NCI-H345 treated with DMSO at 0.1 percent for 48 hours (cell line): ENCODE measurements at regions not wholly inside any gene's neighbourhood (a gene's known extent, or its start where the extent isn't known, plus 50 kb on each side); places are given as distances from the start of the nearest gene placed in this dataset.

Experiments used
- DNase-seq: peaks from one replicate; lab custom pipeline; 2025; ENCODE audit not compliant: unreplicated experiment; lab: John Stamatoyannopoulos, UW

DNA sequence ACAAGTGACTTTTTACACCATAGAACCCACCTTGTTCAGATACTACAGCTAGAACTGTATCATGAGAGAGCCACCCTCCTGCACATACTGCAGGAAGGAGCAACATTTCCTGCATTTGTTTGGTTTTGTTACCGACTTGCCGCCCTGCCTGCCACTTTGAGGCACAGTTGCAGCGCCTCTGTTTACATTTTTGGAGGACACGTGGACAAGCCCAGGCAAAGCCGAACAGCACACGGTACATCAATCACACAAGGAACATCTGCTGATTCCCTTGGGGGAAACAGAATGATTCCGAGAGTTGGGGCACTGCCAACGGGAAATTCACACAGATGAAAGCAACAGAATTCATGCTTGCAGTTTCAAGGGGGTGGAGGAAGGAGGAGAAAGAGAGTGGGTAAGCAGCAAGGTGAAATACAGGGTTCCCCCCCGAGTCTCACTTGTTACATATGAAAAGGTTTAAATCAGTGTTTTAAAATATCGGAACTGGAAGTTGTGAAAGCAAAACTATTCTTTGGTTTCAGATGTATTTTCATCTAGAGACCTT, 110.7 kb downstream of the BTG1 start:
- peak; percentile 96 for DNase-seq

- no peak for DNase-seq
Observed at GRCh38 chr12:92034083-92034482, 111.6 kb downstream of the BTG1 start.

- DNase-seq, result no peak
Observed at GRCh38 chr12:92032965-92033364, 112.7 kb downstream of the BTG1 start.

DNA sequence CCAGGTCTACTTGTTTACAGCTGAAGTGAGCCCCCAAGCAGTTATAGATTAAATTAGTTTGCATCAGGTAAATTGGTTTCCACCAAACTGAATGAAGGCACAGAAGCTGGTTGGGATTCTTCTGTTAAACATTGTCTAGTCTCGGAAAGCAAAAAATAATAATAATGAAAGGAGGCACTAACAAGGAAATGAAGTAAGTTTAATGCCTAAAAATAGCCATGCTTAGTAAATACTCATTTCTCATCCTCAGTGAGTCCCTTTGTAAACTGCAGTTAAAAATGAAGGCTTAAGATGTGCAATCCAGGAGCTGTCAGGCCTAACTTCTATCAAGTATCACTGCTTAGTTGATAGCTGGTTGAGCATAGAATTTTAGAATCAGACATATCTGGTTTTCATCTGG, 113.5 kb downstream of the BTG1 start:
- no peak for DNase-seq

DNA sequence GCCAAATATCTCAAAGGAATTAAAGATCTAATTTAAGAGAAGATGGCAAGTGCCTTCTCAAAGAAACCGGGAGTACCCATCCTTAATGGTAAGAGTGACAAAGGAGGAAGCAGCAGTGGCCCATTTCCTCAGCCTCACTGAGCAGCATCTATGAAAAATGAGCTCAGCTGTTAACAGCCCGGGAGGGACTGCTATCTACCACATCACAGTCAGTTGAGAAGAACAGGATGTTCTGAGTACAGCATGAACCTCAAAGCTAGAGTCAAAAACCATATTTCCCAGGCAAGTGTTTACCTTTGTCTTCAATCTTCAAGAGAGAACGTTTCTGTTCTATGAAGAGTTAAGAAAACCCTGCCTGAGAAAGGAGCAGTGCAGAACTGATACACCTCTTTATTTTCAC, 115.0 kb downstream of the BTG1 start:
- DNase-seq, result no peak

DNA sequence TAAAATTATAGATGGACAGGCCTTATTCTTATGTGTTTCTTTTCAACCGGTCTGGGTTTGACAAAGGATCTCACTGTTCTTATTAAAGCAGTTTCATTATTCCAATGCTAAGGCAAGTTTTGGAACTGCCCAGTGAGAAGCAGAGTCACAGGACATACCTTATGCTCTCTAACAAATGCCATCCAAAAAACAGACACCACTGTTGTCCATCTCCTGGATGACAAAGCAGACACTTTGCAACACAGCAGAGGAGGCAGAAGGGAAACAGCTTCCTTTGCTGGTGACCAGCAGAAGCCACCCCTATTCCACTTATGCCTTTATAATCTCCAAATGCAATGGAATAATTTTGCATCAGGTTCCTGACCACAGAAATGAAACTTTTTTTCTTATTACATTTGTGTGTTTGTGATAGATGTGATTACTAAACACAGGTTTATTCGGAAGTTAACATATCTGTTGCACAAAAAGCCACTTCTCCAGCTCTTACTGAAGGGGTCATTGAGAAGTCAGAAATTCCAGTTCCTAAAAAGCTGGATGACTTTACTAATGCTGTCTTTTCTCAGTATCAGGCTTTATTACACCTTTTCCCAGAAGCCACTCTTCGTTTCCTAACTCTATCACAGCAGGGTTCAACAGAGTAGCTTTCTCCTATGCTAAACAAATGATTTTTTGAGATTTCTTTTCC, 115.6 kb downstream of the BTG1 start:
- DNase-seq, result no peak

DNA sequence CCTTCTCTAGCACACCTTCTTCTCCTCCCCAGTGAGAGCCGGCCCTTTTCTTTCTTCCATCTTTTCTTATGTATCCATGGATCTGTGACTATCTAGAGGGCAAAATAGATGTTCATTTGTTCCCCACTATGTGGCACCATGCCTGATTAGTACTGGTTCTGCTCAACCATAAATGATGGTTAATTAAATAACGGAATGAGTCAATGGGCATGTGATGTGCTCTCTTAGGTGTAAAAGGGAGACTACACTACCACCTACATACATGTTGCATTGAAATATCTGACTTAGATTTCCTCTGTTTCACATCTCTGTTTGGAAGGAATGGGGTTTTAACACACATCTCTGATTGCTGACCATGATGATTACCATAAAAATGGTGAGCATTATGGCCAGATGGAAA, 116.5 kb downstream of the BTG1 start:
- no peak for DNase-seq

GRCh38 chr12:92028441-92028709, 117.3 kb downstream of the BTG1 start:
- DNase-seq, result no peak

DNA sequence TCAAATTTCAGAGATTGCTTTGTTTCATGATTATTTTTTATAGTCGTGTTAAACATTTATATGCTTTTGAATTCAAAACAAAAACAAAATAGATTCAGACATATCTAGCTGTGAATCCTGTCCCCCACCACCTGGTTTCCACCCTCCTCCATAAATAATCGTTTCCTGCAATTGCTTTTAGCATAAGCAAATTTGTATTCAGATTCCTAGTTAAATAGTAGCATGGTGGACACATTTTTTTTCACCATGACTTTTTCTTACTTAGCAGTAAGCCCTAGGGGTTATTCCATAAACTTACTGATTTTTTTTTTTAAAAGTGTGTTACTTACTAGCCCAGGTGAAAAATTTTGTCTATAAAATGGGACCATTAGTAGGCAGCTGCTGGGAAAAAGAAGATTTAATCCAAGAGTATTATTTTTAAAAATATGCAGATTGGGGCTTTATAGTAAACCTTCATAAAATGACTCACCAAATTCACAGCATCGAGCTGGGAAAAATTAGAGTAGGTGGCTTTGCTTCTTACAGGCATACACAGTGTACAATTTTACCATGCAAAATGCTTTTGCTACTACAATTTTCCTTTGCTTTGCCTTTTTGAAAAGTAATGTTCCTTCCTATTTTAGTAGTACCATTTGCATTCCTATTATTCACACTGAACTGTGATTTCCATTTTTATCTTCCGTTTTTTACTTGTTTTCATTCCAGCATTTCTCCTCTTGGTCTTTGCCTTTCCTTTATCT, 117.8 kb downstream of the BTG1 start:
- no peak for DNase-seq

GRCh38 chr12:92027243-92027642, 118.4 kb downstream of the BTG1 start:
- no peak for DNase-seq

- DNase-seq, result no peak
Observed at GRCh38 chr12:92025462-92026207, 120.0 kb downstream of the BTG1 start.

GRCh38 chr12:92022093-92022492, 123.6 kb downstream of the BTG1 start:
- no peak for DNase-seq

GRCh38 chr12:92021666-92022035, 124.0 kb downstream of the BTG1 start:
- DNase-seq, result peak; percentile 14

- DNase-seq, result no peak
Observed at GRCh38 chr12:92020983-92021665, 124.5 kb downstream of the BTG1 start.

DNA sequence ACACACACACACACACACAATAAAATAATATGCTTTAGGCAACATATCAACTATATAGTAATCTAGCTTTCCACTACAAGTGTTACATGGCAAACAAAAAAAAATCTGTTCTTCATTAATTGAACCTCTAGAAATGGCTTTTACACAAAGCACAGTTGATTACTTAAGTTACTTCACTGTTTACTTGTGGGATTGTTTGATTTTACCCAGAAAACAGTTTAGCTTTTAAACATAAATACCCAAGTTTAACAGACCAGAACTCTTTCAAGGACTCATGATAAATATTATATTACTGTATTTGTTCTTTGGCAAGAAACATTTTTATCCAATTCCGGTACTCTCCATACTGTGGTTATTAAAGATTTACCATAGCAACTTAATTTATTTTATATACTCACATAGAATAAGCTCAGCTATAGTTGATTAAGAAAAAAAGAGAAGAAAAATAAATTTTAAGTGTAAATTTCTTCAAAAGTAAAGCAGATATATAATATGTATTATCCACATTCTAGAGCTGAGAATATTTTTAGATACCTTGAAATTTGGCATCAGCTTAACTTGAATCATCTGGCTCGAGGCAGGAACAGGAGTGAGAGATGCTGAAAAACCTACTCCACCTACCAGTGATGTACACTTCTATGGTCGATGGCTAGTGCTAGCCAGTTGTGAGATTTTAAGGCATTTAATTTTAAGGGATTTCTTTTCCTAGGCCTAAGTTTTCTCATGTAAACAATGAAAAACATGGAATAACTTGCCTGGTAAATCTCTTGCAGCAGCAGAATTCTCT, 126.0 kb downstream of the BTG1 start:
- DNase-seq, result no peak

DNA sequence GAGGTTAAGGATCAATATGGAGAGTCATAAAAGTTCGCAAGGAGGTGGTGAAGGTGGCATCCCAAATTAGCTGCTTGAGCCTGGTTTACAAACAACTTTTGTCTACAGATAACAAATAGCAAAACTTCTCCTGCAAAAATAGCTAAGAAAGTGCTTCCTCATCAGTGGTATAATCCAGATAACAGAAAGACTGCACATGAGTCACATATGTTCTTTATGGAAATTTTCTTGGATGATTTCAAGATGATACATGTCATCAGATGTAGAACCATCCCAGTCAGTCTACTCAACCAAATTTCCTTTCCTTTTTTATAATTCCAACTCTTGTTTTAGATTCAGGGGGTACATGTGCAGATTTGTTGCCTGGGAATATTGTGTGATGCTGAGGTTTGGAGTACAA, 133.0 kb downstream of the BTG1 start:
- DNase-seq, result no peak

DNA sequence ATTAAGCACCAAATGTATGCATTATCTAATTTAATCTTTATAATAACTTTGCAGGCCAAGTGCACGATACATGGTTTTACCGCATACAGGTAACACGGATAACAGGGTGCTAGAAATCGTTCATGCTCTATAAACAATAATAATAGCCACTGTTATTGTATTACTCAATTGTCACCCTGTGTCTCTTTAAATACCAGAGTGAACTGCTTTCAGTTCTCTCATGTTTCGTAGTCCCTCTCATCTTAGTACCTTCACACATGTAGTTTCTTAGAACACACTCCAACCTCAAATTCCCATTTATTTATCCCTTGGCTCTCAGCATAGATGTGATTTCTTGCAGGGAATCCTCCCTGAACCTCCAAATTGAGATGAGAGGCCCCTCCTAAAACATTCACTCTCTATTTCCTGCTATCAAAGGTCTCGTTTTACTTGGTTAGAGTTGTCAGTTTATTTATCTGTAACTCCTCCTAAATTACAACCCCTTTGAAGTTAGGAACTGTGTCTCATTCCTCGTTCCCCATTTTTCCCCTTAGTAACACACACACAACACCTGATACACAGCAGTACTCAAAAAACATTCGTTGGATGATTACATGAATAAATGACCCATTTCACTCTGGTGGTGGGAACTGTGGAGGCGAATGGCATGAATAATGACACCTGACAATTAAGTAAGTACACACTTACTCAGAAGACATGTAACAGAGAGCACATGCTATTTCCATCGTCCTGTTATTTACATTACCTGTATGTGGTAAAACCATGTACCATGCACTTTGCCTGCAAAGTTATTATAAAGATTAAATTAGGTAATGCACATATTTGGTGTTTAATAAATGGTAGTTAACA, 134.6 kb downstream of the BTG1 start:
- DNase-seq, result no peak

GRCh38 chr12:92010368-92010767, 135.3 kb downstream of the BTG1 start:
- DNase-seq, result no peak

DNA sequence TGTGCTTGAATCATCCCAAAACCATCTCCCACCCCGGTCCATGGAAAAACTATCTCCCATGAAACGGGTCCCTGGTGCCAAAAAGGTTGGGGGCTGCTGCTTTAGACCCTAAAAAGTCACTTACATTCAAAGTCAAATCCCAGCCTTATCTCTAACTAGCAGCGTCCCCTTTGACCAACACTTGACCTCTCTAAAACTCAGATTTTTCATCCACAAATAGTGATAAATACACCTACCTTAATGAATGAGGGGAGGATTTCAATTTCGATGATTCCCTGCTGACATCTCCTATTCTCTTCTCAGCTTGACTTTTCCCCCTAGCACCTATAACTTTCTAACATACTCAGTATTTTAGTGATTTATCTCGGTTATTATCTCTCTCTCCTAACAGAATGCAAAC, 137.3 kb downstream of the BTG1 start:
- no peak for DNase-seq

GRCh38 chr12:92007787-92008186, 137.9 kb downstream of the BTG1 start:
- no peak for DNase-seq
